ENCODE measurements at regions not wholly inside any gene's neighbourhood (a gene's known extent, or its start where the extent isn't known, plus 50 kb on each side); places are given as distances from the start of the nearest gene placed in this dataset.
A peak's percentile ranks its signal among the peaks of the same experiment; 100 is the strongest.
"Not testable (repeated sequence)": the region's sequence is repeated elsewhere in the genome, so short reads cannot be mapped to it uniquely, and the experiment has no call there.

GRCh38 chr19:28583713-28584112 is 629.2 kb downstream of the UQCRFS1 start:
- DNase-seq: no peak

GRCh38 chr19:28583242-28583641 is 629.7 kb downstream of the UQCRFS1 start:
- no peak for DNase-seq

DNA sequence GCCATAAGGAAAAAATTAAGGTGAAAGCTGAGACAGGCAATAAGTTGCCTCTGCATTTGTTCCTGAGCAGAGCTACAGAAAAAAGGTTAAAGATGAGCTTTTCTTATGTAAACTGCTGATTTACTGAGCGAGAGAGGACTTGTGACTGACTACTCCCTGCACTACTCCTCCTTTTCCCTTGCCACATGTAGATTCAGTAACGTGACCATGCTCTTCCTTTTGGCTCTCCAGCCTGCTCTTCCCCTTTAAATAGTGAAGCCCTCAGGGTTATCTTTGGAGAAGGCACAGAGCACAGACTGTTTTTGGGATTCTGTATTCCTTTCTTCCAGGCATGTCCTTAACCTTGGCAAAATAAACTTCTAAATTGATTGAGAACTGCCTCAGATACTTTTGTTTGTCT is 630.2 kb downstream of the UQCRFS1 start:
- no peak for DNase-seq

GRCh38 chr19:28582344-28582743 is 630.6 kb downstream of the UQCRFS1 start:
- no peak for DNase-seq

GRCh38 chr19:28581468-28581770 is 631.5 kb downstream of the UQCRFS1 start:
- DNase-seq: no peak

GRCh38 chr19:28578786-28579505 is 634.0 kb downstream of the UQCRFS1 start:
- no peak for DNase-seq

GRCh38 chr19:28578208-28578607 is 634.7 kb downstream of the UQCRFS1 start:
- no peak for DNase-seq

GRCh38 chr19:28577666-28578065 is 635.3 kb downstream of the UQCRFS1 start:
- DNase-seq: no peak

- DNase-seq: peak in 1 of 2 donors; percentile 29
Measured at GRCh38 chr19:28577233-28577632, 635.7 kb downstream of the UQCRFS1 start.

DNA sequence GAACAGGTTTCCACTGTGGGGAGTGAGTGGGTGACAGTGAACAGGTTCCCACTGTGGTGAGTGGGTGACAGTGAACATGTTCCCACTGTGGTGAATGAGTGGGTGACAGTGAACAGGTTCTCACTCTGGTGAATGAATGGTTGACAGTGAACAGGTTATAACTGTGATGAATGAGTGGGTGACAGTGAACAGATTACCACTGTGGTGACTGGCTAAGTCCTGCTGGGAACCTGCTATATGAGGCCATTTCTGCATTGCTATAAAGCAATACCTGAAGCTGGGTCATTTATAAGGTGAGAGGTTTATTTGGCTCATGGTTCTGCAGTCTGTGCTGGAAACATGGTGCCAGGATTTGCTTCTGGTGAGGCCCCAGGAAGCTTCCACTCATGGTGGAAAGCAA is 637.1 kb downstream of the UQCRFS1 start:
- DNase-seq: no peak

- DNase-seq: not testable (repeated sequence)
Measured at GRCh38 chr19:28575312-28575711, 637.6 kb downstream of the UQCRFS1 start.

- DNase-seq: no peak
Measured at GRCh38 chr19:28574212-28574611, 638.7 kb downstream of the UQCRFS1 start.

- DNase-seq: no peak
Measured at GRCh38 chr19:28569132-28570131, 643.5 kb downstream of the UQCRFS1 start.

DNA sequence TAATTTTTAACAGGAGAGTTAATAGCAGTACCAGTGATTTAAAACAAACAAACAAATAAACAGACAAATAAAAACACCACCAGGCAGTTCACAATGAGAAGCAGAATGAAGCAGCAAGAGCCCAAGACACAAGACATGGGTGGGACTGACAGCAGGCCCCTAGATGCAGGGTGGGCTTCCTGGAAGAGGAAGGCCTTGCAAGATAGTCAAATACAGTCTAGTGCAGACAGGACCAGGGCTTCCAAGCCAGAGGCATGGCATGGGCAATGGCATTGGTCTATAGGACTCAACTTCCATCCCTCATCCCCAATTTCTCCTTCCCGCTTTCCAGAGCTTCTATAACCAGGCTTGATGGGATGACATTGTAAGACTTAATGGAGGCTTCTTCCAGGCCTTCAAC is 645.1 kb downstream of the UQCRFS1 start:
- DNase-seq: no peak

GRCh38 chr19:28563964-28564921 is 648.7 kb downstream of the UQCRFS1 start:
- no peak for DNase-seq

- no peak for DNase-seq
Measured at GRCh38 chr19:28560786-28561185, 652.2 kb downstream of the UQCRFS1 start.

GRCh38 chr19:28558783-28559182 is 654.2 kb downstream of the UQCRFS1 start:
- DNase-seq: no peak

DNA sequence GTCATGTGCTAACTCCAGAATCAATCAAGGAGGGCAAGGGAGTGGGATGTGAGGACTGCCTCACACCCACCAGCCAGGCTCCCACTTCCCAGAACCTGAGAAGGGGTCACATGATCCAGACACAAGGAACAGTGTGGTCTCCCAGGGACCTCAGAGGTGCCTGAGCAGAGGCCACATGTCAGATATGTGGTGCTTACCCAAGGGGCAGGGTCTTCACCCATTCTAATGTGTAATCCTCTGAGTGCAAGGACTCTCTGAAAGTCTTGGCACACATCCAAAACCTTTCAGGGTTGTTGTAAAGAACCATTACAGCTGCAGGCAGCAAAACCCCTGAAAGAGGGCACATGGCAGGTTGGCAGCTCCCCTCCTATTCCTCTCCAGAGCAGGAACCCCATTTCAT is 656.6 kb downstream of the UQCRFS1 start:
- no peak for DNase-seq

DNA sequence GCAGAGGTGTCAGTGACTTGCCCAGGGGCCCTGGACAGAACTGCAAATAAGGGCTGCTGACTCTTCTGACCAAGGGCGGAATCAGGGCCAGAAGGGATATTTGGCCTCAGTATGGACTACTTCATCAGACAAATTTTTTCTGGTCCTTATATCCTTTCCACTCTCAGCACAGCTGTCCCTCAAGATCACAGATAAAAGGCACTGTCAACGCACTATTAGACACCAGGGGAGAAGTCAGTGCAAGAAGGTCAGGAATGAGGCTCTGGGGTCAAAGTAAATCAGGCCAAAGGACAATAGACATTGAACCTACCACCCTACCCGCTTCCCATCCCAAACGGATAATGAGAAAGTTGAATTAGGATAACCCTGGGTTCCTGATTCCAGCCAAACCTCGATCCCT is 657.6 kb downstream of the UQCRFS1 start:
- DNase-seq: no peak

DNA sequence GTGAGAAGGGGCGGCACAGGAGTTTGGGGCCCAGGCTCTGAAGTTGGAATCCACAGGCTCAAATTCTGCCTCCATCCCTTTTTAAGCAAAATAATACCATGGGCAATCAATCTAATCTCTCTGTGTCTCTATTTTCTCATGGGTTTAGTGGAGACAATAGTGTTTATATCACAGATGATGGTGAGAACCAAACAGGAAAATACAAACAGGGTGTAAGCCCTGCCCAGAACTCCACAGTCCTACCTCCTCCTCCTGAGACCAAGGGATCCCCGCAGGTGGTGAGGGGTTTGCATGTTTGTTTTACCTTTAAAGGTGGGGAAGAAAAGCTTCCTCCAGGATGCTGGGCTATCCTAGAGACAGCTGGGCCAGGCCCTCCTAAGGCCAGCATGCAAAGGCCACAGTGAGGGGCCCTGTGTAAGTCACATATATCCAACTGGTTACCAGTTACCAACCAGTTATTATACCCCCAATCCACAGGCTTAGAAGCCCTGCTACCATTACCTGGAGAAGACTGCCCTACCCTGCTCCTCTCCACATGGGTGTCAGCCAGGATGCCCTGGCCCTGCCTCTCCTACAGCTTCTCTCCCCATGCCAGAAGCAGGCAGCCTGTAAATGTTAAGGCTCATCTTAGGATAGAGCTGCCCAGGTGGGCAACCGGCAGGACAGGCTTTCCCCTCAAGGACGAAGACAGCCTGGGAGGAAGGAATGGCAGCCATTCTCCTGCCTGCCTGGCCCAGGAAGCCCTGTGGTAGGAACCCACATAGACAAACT is 658.4 kb downstream of the UQCRFS1 start:
- no peak for DNase-seq

- DNase-seq: no peak
Measured at GRCh38 chr19:28553764-28554163, 659.2 kb downstream of the UQCRFS1 start.

DNA sequence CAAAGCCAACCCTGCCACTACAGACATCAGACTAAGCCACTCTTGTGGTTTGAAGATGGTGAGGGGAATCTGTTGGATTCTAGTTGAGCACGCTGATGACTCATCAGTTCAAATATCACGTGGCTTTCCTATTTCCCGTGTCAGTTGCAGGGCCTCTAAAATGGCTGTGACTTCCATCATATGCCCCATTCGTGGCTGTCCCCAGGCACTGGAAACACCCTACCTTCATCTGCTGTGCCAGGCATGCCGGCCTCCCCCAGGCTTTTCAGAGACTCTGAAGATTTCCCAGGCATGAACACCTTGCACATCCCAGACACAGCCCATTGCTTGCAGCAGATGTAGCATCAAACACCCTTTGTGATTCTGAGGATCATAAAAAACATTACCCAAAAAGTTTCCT is 659.9 kb downstream of the UQCRFS1 start:
- DNase-seq: no peak

Measured in hippocampal formation (tissue), 2 donors.